Upper lobe of left lung (tissue), 4 donors: ENCODE measurements at regions not wholly inside any gene's neighbourhood (a gene's known extent, or its start where the extent isn't known, plus 50 kb on each side); places are given as distances from the start of the nearest gene placed in this dataset.

ENCODE experiments used
- POLR2A ChIP-seq, 4 donors: fragments of 450-650 bp; IDR thresholded peaks; one replicate each; pipeline ENCODE4 v1.5.1; 2016 to 2017; ENCODE audit warnings: antibody characterized with exemption in 4 of 4, mild to moderate bottlenecking in 2 of 4
- TF ChIP-seq, protein P1 (sequence below), 6 experiments: fragments of 450-650 bp in 4 of 6; fragments of 200-600 bp in 2 of 6; sonication (generic) in 2 of 6; IDR thresholded peaks; one replicate each; pipeline ENCODE4 v1.5.1; 2016 to 2019; ENCODE audit warnings: antibody characterized with exemption in 6 of 6

DNA sequence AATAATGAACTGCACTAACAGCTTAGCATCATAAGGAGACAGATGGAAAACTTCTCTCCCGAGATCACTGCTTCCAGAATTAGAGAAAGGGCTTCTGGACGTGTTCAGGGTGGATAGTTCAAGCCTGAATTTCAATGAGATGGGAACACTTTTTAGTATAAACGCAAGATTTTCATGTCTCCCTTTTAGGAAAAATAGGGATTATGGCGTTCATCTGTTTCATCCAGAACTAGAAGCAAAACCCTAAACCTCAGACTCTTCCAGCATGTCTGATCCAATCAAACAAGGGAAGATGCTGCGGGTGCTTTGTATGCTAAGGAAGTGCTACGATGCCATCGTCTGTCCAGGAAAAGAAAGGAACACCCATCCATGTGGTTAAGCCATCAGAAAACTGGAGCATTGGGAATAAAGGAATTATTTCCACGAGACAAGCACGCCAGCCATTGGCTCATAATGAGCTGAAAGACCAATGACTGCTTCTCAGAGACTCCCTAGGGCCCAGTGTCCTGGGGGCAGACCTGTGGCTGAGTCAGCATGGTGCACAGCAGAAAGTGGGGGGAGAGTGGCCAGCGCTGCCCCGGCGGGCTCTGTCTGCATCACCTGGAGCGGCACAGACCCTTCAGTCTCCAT, 65.9 kb upstream of the AFF3 start:
- TF ChIP-seq POLR2A (IDR thresholded peaks at IDR 0.05): no peak
- TF ChIP-seq, protein P1, sequence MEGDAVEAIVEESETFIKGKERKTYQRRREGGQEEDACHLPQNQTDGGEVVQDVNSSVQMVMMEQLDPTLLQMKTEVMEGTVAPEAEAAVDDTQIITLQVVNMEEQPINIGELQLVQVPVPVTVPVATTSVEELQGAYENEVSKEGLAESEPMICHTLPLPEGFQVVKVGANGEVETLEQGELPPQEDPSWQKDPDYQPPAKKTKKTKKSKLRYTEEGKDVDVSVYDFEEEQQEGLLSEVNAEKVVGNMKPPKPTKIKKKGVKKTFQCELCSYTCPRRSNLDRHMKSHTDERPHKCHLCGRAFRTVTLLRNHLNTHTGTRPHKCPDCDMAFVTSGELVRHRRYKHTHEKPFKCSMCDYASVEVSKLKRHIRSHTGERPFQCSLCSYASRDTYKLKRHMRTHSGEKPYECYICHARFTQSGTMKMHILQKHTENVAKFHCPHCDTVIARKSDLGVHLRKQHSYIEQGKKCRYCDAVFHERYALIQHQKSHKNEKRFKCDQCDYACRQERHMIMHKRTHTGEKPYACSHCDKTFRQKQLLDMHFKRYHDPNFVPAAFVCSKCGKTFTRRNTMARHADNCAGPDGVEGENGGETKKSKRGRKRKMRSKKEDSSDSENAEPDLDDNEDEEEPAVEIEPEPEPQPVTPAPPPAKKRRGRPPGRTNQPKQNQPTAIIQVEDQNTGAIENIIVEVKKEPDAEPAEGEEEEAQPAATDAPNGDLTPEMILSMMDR (IDR thresholded peaks at IDR 0.05): no peak
